RWPE2 (cell line): ENCODE measurements at regions not wholly inside any gene's neighbourhood (a gene's known extent, or its start where the extent isn't known, plus 50 kb on each side); places are given as distances from the start of the nearest gene placed in this dataset.
A peak's percentile ranks its signal among the peaks of the same experiment; 100 is the strongest.
"Not testable (repeated sequence)": the region's sequence is repeated elsewhere in the genome, so short reads cannot be mapped to it uniquely, and the experiment has no call there.

Experiments used
- ATAC-seq: fragments of 200-7000 bp; cut with Tn5 transposase; 3 replicates; pipeline ENCODE4 v1.9.1; 2021; ENCODE audit warnings: low read depth
- DNase-seq: peaks from one replicate; pipeline ENCODE4 v3.0.0-alpha.2; 2020; ENCODE audit warnings: low spot score
- H3K27ac ChIP-seq: fragments of 450-650 bp; 2 replicates; pipeline ENCODE4 v1.5.1; 2017; ENCODE audit warnings: mild to moderate bottlenecking; ENCODE audit not compliant: poor library complexity, severe bottlenecking
- H3K27me3 ChIP-seq: fragments of 250-450 bp; sonication (Bioruptor Pico); 2 replicates; pipeline ENCODE4 v1.5.1; 2021; ENCODE audit warnings: mild to moderate bottlenecking, moderate library complexity; ENCODE audit not compliant: insufficient read depth, poor library complexity, severe bottlenecking
- H3K36me3 ChIP-seq: fragments of 250-450 bp; sonication (Bioruptor Pico); 2 replicates; pipeline ENCODE4 v1.5.1; 2020; ENCODE audit warnings: low read depth, mild to moderate bottlenecking, moderate library complexity
- H3K4me1 ChIP-seq: fragments of 250-450 bp; sonication (Bioruptor Pico); 2 replicates; pipeline ENCODE4 v1.5.1; 2021; ENCODE audit warnings: mild to moderate bottlenecking, moderate library complexity; ENCODE audit not compliant: insufficient read depth, poor library complexity, severe bottlenecking
- H3K4me3 ChIP-seq: fragments of 250-450 bp; sonication (Bioruptor Pico); 2 replicates; pipeline ENCODE4 v1.5.1; 2021; ENCODE audit warnings: mild to moderate bottlenecking, moderate library complexity; ENCODE audit not compliant: severe bottlenecking
- H3K9me3 ChIP-seq: fragments of 250-450 bp; sonication (Bioruptor Pico); 2 replicates; pipeline ENCODE4 v1.5.1; 2021; ENCODE audit warnings: mild to moderate bottlenecking, moderate library complexity; ENCODE audit not compliant: severe bottlenecking
- CTCF ChIP-seq: fragments of 450-650 bp; IDR thresholded peaks from one replicate; pipeline ENCODE4 v1.5.1; 2017; ENCODE audit warnings: mild to moderate bottlenecking, moderate library complexity; ENCODE audit not compliant: poor library complexity, severe bottlenecking

DNA sequence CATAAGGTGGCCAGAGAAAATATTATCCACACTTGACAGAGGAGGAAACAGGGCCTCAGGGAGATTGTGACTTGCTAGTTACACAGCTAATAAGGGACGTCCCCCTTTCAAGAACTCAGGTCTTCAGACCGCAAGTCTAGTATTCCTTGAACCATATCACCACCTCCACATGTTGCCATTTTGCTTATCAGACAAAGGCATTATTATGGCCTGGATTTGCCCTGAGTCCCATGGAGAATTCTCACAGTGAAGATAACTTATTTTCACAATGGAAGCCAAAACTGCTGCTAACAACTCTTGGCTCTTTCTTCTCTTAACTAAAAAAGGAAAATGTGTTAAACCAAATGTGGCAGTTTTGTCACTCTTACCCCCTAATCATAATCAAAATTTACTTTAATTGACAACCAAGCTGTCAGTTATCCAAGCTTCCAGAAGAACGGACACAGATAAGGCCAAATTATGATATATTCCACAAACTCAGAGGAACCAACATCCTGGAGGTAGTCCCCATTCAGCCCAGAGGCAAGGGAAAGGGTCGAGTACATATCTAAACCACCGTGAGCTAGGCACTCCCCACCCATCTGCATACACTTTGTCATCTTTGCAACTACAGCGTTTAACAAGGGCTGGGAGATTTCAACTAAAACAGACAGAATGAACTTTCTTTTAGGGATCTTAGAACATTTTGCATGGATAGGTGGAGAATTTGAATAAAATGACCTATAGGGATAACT lies 63.6 kb upstream of the THBS1 start:
- H3K27me3 ChIP-seq, result no peaks in the 10 kb centered on the region
- no peaks in the 10 kb centered on the region for H3K36me3 ChIP-seq
- DNase-seq, result no peak
- H3K4me3 ChIP-seq, result no peak overlapping the region
- H3K9me3 ChIP-seq, result peaks cover 8% of the 10 kb centered on the region
- ATAC-seq, result no peak
- H3K4me1 ChIP-seq, result no peaks in the 10 kb centered on the region
- TF ChIP-seq CTCF, result no peak
- H3K27ac ChIP-seq, result no peak overlapping the region

DNA sequence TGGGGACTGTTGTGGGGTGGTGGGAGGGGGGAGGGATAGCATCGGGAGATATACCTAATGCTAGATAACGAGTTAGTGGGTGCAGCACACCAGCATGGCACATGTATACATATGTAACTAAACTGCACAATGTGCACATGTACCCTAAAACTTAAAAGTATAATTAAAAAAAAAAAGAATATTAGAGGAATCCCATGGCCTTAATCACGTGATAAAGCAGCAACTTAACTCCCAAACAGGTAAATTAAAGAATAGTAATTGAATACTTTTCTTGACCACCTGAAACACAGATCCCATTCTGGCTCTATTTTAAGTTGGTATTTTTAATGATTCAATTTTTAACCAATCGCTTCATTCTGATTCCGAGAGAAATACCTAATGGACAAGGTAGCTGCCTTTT lies 56.9 kb upstream of the THBS1 start:
- not testable (repeated sequence) for H3K9me3 ChIP-seq

GRCh38 chr15:39529457-39529856 lies 51.4 kb upstream of the THBS1 start:
- no peak overlapping the region for H3K27ac ChIP-seq
- H3K9me3 ChIP-seq, result no peaks in the 10 kb centered on the region
- H3K27me3 ChIP-seq, result no peaks in the 10 kb centered on the region
- no peaks in the 10 kb centered on the region for H3K36me3 ChIP-seq
- no peak for TF ChIP-seq CTCF
- ATAC-seq (no peak), DNase-seq (no peak)
- no peak overlapping the region for H3K4me3 ChIP-seq
- no peaks in the 10 kb centered on the region for H3K4me1 ChIP-seq

More for the DNA sequence above, 56.9 kb upstream of the THBS1 start:
- not testable (repeated sequence) for DNase-seq, H3K4me3 ChIP-seq, H3K27ac ChIP-seq, H3K27me3 ChIP-seq, ATAC-seq, H3K4me1 ChIP-seq, H3K36me3 ChIP-seq

GRCh38 chr15:39530480-39531342 lies 50.2 kb upstream of the THBS1 start:
- no peaks in the 10 kb centered on the region for H3K36me3 ChIP-seq
- H3K27me3 ChIP-seq, result no peaks in the 10 kb centered on the region
- ATAC-seq (peak; percentile 17; the same call in 1 of the 3 replicates), DNase-seq (no peak)
- H3K4me3 ChIP-seq, result no peak overlapping the region
- no peaks in the 10 kb centered on the region for H3K4me1 ChIP-seq
- no peak overlapping the region for H3K27ac ChIP-seq
- H3K9me3 ChIP-seq, result no peaks in the 10 kb centered on the region
- no peak for TF ChIP-seq CTCF
